GM21447 (cell line): ENCODE measurements at regions not wholly inside any gene's neighbourhood (a gene's known extent, or its start where the extent isn't known, plus 50 kb on each side); places are given as distances from the start of the nearest gene placed in this dataset.

Source experiments
- ATAC-seq: cut with Tn5 transposase; IDR thresholded peaks from one replicate; pipeline ENCODE4 v1.9.1; 2021; ENCODE audit not compliant: unreplicated experiment

- no peak for ATAC-seq
Measured at GRCh38 chr4:143055997-143056396, 128.7 kb upstream of the USP38 start.

GRCh38 chr4:143071351-143071750 lies 113.4 kb upstream of the USP38 start:
- ATAC-seq = no peak

- ATAC-seq = no peak
Measured at GRCh38 chr4:143076723-143077122, 108.0 kb upstream of the USP38 start.

- ATAC-seq = no peak
Measured at GRCh38 chr4:143082701-143083100, 102.0 kb upstream of the USP38 start.

GRCh38 chr4:143083756-143084472 lies 100.8 kb upstream of the USP38 start:
- ATAC-seq = no peak

- no peak for ATAC-seq
Measured at GRCh38 chr4:143084566-143084965, 100.2 kb upstream of the USP38 start.

- ATAC-seq = no peak
Measured at GRCh38 chr4:143085224-143085623, 99.5 kb upstream of the USP38 start.

GRCh38 chr4:143085659-143086058 lies 99.1 kb upstream of the USP38 start:
- no peak for ATAC-seq

- no peak for ATAC-seq
Measured at GRCh38 chr4:143089291-143089690, 95.4 kb upstream of the USP38 start.

- no peak for ATAC-seq
Measured at GRCh38 chr4:143089847-143090246, 94.9 kb upstream of the USP38 start.

- ATAC-seq = no peak
Measured at GRCh38 chr4:143091862-143092261, 92.9 kb upstream of the USP38 start.

GRCh38 chr4:143095447-143095846 lies 89.3 kb upstream of the USP38 start:
- no peak for ATAC-seq

GRCh38 chr4:143097751-143098150 lies 87.0 kb upstream of the USP38 start:
- no peak for ATAC-seq

GRCh38 chr4:143099693-143100092 lies 85.0 kb upstream of the USP38 start:
- ATAC-seq = no peak

- no peak for ATAC-seq
Measured at GRCh38 chr4:143109376-143109775, 75.3 kb upstream of the USP38 start.

- no peak for ATAC-seq
Measured at GRCh38 chr4:143118663-143119062, 66.1 kb upstream of the USP38 start.

- no peak for ATAC-seq
Measured at GRCh38 chr4:143127621-143128020, 57.1 kb upstream of the USP38 start.

GRCh38 chr4:143133977-143134376 lies 50.7 kb upstream of the USP38 start:
- ATAC-seq = no peak
